ENCODE measurements at regions not wholly inside any gene's neighbourhood (a gene's known extent, or its start where the extent isn't known, plus 50 kb on each side); places are given as distances from the start of the nearest gene placed in this dataset.

DNA sequence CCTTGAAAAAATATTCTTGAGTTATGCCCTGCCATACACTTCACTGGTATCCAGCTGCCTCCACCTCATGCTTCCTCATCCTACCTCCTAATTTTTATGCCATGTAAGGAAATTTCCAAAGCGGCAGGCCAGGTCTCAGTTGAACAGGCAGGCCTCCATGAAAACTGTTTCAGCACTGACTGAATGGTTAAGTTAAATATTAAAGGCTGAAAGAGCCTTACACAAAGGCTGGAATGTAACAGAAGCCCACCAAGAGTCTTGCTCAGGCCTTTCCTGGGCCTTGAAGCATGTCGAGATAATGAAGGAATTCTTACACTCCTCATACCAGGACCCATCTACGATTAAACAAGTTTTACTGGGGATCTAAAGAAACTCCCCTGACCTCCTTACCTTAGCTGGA is 359.6 kb upstream of the NOCT start:
- H2BK15ac ChIP-seq (ENCODE audit: low read depth, low read length): no peak overlapping the region
- H2AK9ac ChIP-seq (replicated peaks; ENCODE audit: low read depth, low read length, poor library complexity): no peak overlapping the region
- no peak overlapping the region for H3K9ac ChIP-seq (ENCODE audit: low read depth, low read length)
- no peak overlapping the region for H2AFZ ChIP-seq (replicated peaks; ENCODE audit: low read length, poor library complexity)
- H3K18ac ChIP-seq (ENCODE audit: low read depth, low read length): no peak overlapping the region
- H3K4me1 ChIP-seq (ENCODE audit: control insufficient read depth, insufficient read depth, low read length): peaks cover 2% of the 10 kb centered on the region
- no peaks in the 10 kb centered on the region for H3K9me3 ChIP-seq (ENCODE audit: control insufficient read depth, insufficient read depth, low read length)
- H4K91ac ChIP-seq (ENCODE audit: insufficient read depth, low read depth, low read length): no peak overlapping the region
- no TSS peak for BruUV-seq (replicated peaks)
- ATAC-seq (ENCODE audit: low read depth): no peak
- H4K5ac ChIP-seq (ENCODE audit: low read depth, low read length): no peak overlapping the region
- no peak overlapping the region for H2BK5ac ChIP-seq (ENCODE audit: low read depth, low read length, poor library complexity, severe bottlenecking)
- H3K27ac ChIP-seq (ENCODE audit: insufficient read depth, low read length): no peak overlapping the region
- TF ChIP-seq, protein P1, sequence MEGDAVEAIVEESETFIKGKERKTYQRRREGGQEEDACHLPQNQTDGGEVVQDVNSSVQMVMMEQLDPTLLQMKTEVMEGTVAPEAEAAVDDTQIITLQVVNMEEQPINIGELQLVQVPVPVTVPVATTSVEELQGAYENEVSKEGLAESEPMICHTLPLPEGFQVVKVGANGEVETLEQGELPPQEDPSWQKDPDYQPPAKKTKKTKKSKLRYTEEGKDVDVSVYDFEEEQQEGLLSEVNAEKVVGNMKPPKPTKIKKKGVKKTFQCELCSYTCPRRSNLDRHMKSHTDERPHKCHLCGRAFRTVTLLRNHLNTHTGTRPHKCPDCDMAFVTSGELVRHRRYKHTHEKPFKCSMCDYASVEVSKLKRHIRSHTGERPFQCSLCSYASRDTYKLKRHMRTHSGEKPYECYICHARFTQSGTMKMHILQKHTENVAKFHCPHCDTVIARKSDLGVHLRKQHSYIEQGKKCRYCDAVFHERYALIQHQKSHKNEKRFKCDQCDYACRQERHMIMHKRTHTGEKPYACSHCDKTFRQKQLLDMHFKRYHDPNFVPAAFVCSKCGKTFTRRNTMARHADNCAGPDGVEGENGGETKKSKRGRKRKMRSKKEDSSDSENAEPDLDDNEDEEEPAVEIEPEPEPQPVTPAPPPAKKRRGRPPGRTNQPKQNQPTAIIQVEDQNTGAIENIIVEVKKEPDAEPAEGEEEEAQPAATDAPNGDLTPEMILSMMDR (conservative IDR thresholded peaks at IDR 0.05; ENCODE audit: low read depth, low read length): no peak
- TF ChIP-seq MAZ (IDR thresholded peaks at IDR 0.05; ENCODE audit: borderline replicate concordance, low read depth, low read length) (no peak), NFE2L2 (IDR thresholded peaks at IDR 0.05; ENCODE audit: low read depth, low read length) (no peak), CEBPB (IDR thresholded peaks at IDR 0.05; ENCODE audit: low read depth, low read length) (no peak), CHD1 (IDR thresholded peaks at IDR 0.05; ENCODE audit: low read depth, low read length) (no peak), POLR2A (IDR thresholded peaks at IDR 0.05; ENCODE audit: low read depth, low read length) (no peak), SMC3 (IDR thresholded peaks at IDR 0.05; ENCODE audit: low read depth, low read length) (no peak), MAFK (IDR thresholded peaks at IDR 0.05; ENCODE audit: low read depth, low read length) (no peak), BHLHE40 (IDR thresholded peaks at IDR 0.05; ENCODE audit: low read depth, low read length) (no peak), RCOR1 (IDR thresholded peaks at IDR 0.05; ENCODE audit: insufficient replicate concordance, low read length) (no peak), FOS (IDR thresholded peaks at IDR 0.05; ENCODE audit: low read depth, low read length) (no peak)
- TF ChIP-seq, protein P2, sequence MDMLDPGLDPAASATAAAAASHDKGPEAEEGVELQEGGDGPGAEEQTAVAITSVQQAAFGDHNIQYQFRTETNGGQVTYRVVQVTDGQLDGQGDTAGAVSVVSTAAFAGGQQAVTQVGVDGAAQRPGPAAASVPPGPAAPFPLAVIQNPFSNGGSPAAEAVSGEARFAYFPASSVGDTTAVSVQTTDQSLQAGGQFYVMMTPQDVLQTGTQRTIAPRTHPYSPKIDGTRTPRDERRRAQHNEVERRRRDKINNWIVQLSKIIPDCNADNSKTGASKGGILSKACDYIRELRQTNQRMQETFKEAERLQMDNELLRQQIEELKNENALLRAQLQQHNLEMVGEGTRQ (IDR thresholded peaks at IDR 0.05; ENCODE audit: low read depth, low read length): no peak
- TF ChIP-seq, protein P3, sequence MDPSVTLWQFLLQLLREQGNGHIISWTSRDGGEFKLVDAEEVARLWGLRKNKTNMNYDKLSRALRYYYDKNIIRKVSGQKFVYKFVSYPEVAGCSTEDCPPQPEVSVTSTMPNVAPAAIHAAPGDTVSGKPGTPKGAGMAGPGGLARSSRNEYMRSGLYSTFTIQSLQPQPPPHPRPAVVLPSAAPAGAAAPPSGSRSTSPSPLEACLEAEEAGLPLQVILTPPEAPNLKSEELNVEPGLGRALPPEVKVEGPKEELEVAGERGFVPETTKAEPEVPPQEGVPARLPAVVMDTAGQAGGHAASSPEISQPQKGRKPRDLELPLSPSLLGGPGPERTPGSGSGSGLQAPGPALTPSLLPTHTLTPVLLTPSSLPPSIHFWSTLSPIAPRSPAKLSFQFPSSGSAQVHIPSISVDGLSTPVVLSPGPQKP (IDR thresholded peaks at IDR 0.05; ENCODE audit: borderline replicate concordance, low read depth, low read length): no peak
- no peak overlapping the region for H2BK20ac ChIP-seq (ENCODE audit: low read depth, low read length)
- intact Hi-C loops (cut with micrococcal nuclease): no loop called here
- POLR2A ChIA-PET (ENCODE audit: unreplicated experiment): no interaction called here
- dilution Hi-C loops (cut with HindIII; ENCODE audit: low sequenced_read_pairs, unreplicated experiment): no loop called here
- no peak overlapping the region for H2AK5ac ChIP-seq (ENCODE audit: low read depth, low read length)
- H3K4me2 ChIP-seq (ENCODE audit: low read depth, low read length): no peak overlapping the region
- no peak overlapping the region for H3K4me3 ChIP-seq (ENCODE audit: insufficient read depth, low read depth, low read length)
- H3K9me1 ChIP-seq (ENCODE audit: insufficient read depth, low read length): no peaks in the 10 kb centered on the region
- no CpG with 5 or more reads among the region's 3 CpGs for WGBS, 2 experiments (ENCODE audit: extremely low coverage in 2 of 2, insufficient read length in 1 of 2)
- no peak for DNase-seq
- H4K20me1 ChIP-seq (ENCODE audit: insufficient read depth, low read length): no peaks in the 10 kb centered on the region
- no peak overlapping the region for H3K14ac ChIP-seq (replicated peaks; ENCODE audit: low read depth, low read length)
- no peaks in the 10 kb centered on the region for H3K36me3 ChIP-seq (ENCODE audit: control insufficient read depth, insufficient read depth, low read length)
- H3K4ac ChIP-seq (ENCODE audit: low read depth, low read length): no peak overlapping the region
- in situ Hi-C loops (cut with MboI; ENCODE audit: low sequenced_read_pairs): no loop called here
- H4K8ac ChIP-seq (ENCODE audit: low read depth in 2 of 2, low read length in 2 of 2): no peak overlapping the region
- no peaks in the 10 kb centered on the region for H3K27me3 ChIP-seq (ENCODE audit: control insufficient read depth, insufficient read depth, low read length)
- H2BK120ac ChIP-seq (ENCODE audit: low read depth, low read length): no peak overlapping the region
- H3K56ac ChIP-seq (ENCODE audit: extremely low read depth, insufficient read depth, low read length): no peak overlapping the region
- no peaks in the 10 kb centered on the region for H3K79me1 ChIP-seq (ENCODE audit: low read depth in 1 of 2, low read length in 2 of 2)
- no peak overlapping the region for H3K23ac ChIP-seq (ENCODE audit: low read depth, low read length)
- CTCF ChIA-PET: interaction anchor here (1.4 kb wide), 1 partner anchor 13 kb away, joined by 4 read pairs; no protein-coding TSS in a partner anchor
